Ishikawa (cell line): ENCODE measurements at regions not wholly inside any gene's neighbourhood (a gene's known extent, or its start where the extent isn't known, plus 50 kb on each side); places are given as distances from the start of the nearest gene placed in this dataset.

ENCODE experiments used
- CEBPB ChIP-seq: IDR thresholded peaks from 2 replicates; pipeline ENCODE4 v1.6.1; 2012
- EGR1 ChIP-seq: IDR thresholded peaks from 2 replicates; pipeline ENCODE4 v1.6.1; 2012
- EP300 ChIP-seq: IDR thresholded peaks from 2 replicates; pipeline ENCODE4 v1.6.1; 2012; ENCODE audit warnings: borderline replicate concordance
- FOXM1 ChIP-seq: IDR thresholded peaks from 2 replicates; pipeline ENCODE4 v1.6.1; 2012; ENCODE audit warnings: low read depth, borderline replicate concordance
- MAX ChIP-seq: IDR thresholded peaks from 2 replicates; pipeline ENCODE4 v1.6.1; 2012
- NFIC ChIP-seq: IDR thresholded peaks from 2 replicates; pipeline ENCODE4 v1.6.1; 2012
- RAD21 ChIP-seq: IDR thresholded peaks from 2 replicates; pipeline ENCODE4 v1.6.1; 2012; ENCODE audit warnings: low read depth
- REST ChIP-seq: IDR thresholded peaks from 2 replicates; pipeline ENCODE4 v1.6.1; 2012; ENCODE audit warnings: low read depth, mild to moderate bottlenecking
- TAF1 ChIP-seq: IDR thresholded peaks from 2 replicates; pipeline ENCODE4 v1.6.1; 2012; ENCODE audit warnings: low read depth, mild to moderate bottlenecking
- TCF12 ChIP-seq: IDR thresholded peaks from 2 replicates; pipeline ENCODE4 v1.6.1; 2012; ENCODE audit warnings: low read depth
- USF1 ChIP-seq: IDR thresholded peaks from 2 replicates; pipeline ENCODE4 v1.6.1; 2012
- YY1 ChIP-seq: IDR thresholded peaks from 2 replicates; pipeline ENCODE4 v1.6.1; 2012; ENCODE audit warnings: low read depth
- ZBTB7A ChIP-seq: IDR thresholded peaks from 2 replicates; pipeline ENCODE4 v1.6.1; 2012; ENCODE audit warnings: low read depth

- no peak for TF ChIP-seq ZBTB7A
- TF ChIP-seq TAF1 = no peak
- no peak for TF ChIP-seq YY1
- TF ChIP-seq EP300 = no peak
- TF ChIP-seq EGR1 = no peak
- no peak for TF ChIP-seq REST
- no peak for TF ChIP-seq USF1
- TF ChIP-seq MAX = no peak
- TF ChIP-seq CEBPB = no peak
- TF ChIP-seq FOXM1 = no peak
- TF ChIP-seq RAD21 = no peak
- TF ChIP-seq TCF12 = no peak
- no peak for TF ChIP-seq NFIC
Observed at GRCh38 chr6:166842607-166843006, 113.7 kb downstream of the RNASET2 start.
